HG03108 (cell line): ENCODE measurements at regions not wholly inside any gene's neighbourhood (a gene's known extent, or its start where the extent isn't known, plus 50 kb on each side); places are given as distances from the start of the nearest gene placed in this dataset.

ENCODE experiments used
- ATAC-seq: cut with Tn5 transposase; IDR thresholded peaks from one replicate; pipeline ENCODE4 v1.9.1; 2021; ENCODE audit warnings: moderate library complexity; ENCODE audit not compliant: unreplicated experiment

GRCh38 chr11:131044851-131045250, 128.6 kb upstream of the SNX19 start:
- ATAC-seq: no peak

GRCh38 chr11:131052367-131052766, 136.1 kb upstream of the SNX19 start:
- ATAC-seq: no peak

GRCh38 chr11:131056036-131056435, 139.8 kb upstream of the SNX19 start:
- ATAC-seq: no peak

- ATAC-seq: no peak
These were observed 147.4 kb upstream of the SNX19 start for GRCh38 chr11:131063638-131064037.

- no peak for ATAC-seq
These were observed 148.2 kb upstream of the SNX19 start for GRCh38 chr11:131064373-131064991.

GRCh38 chr11:131065435-131066413, 149.4 kb upstream of the SNX19 start:
- no peak for ATAC-seq

GRCh38 chr11:131066551-131066950, 150.3 kb upstream of the SNX19 start:
- no peak for ATAC-seq

GRCh38 chr11:131070365-131070764, 154.1 kb upstream of the SNX19 start:
- no peak for ATAC-seq

GRCh38 chr11:131073167-131073566, 156.9 kb upstream of the SNX19 start:
- ATAC-seq: no peak

GRCh38 chr11:131074573-131074972, 158.3 kb upstream of the SNX19 start:
- ATAC-seq: no peak

- ATAC-seq: no peak
These were observed 161.1 kb upstream of the SNX19 start for GRCh38 chr11:131077340-131077739.

GRCh38 chr11:131079036-131079435, 162.8 kb upstream of the SNX19 start:
- ATAC-seq: no peak

- no peak for ATAC-seq
These were observed 173.5 kb upstream of the SNX19 start for GRCh38 chr11:131089727-131090245.

GRCh38 chr11:131092469-131092868, 176.2 kb upstream of the SNX19 start:
- ATAC-seq: no peak

GRCh38 chr11:131094827-131095226, 178.5 kb upstream of the SNX19 start:
- ATAC-seq: no peak

GRCh38 chr11:131095511-131096185, 179.4 kb upstream of the SNX19 start:
- ATAC-seq: no peak

- ATAC-seq: no peak
These were observed 182.7 kb upstream of the SNX19 start for GRCh38 chr11:131099013-131099412.

- ATAC-seq: no peak
These were observed 183.5 kb upstream of the SNX19 start for GRCh38 chr11:131099746-131100145.

GRCh38 chr11:131108760-131109159, 192.5 kb upstream of the SNX19 start:
- ATAC-seq: no peak

- ATAC-seq: no peak
These were observed 193.0 kb upstream of the SNX19 start for GRCh38 chr11:131109257-131109656.

- ATAC-seq: no peak
These were observed 193.5 kb upstream of the SNX19 start for GRCh38 chr11:131109790-131110189.
